GF-D8 (cell line): ENCODE measurements at regions not wholly inside any gene's neighbourhood (a gene's known extent, or its start where the extent isn't known, plus 50 kb on each side); places are given as distances from the start of the nearest gene placed in this dataset.
"Not testable (repeated sequence)": the region's sequence is repeated elsewhere in the genome, so short reads cannot be mapped to it uniquely, and the experiment has no call there.

ENCODE experiments used
- DNase-seq: peaks from one replicate; lab custom pipeline; 2025; lab: John Stamatoyannopoulos, UW

GRCh38 chr5:89218364-89218763 lies 335.4 kb upstream of the MEF2C start:
- no peak for DNase-seq

GRCh38 chr5:89216606-89217005 lies 333.6 kb upstream of the MEF2C start:
- no peak for DNase-seq

DNA sequence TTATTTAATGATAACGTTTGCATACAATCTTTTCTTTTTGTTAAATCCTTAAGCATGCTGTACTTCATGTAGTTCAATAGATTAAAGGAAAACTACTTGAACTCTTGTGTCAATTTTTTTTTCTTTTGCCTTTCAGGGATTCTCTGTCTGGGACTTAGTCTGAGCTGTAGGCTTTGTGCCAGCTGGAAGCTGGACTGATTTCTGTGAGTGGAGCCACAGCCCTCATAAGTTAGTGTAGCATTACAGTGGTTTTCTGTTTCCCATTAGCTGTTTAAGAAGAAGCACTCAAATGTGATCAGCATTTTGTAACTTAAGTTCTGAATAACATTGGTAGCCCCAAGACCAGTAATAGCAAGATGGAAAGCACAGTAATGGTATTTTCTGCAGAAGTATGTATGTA lies 330.6 kb upstream of the MEF2C start:
- no peak for DNase-seq

DNA sequence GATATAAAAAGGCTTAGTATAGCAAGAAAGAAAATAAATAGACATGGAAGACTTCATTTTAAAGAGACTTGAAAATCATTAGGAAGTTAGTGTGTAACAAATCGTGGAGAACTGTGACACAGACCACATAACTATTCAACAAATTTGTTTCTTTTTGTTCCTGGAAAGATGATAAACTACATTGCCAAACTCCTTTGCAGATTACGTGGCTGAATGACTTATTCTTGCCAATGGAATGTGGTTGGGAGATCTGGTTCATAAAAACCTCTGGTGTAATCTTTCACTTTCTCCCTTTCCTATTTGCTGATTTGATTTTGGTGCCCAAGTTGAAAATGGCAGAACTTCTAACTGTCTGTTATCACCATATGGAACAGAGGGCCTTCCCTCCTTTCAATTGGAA lies 328.9 kb upstream of the MEF2C start:
- no peak for DNase-seq

- no peak for DNase-seq
These were observed 325.8 kb upstream of the MEF2C start for GRCh38 chr5:89208811-89209210.

DNA sequence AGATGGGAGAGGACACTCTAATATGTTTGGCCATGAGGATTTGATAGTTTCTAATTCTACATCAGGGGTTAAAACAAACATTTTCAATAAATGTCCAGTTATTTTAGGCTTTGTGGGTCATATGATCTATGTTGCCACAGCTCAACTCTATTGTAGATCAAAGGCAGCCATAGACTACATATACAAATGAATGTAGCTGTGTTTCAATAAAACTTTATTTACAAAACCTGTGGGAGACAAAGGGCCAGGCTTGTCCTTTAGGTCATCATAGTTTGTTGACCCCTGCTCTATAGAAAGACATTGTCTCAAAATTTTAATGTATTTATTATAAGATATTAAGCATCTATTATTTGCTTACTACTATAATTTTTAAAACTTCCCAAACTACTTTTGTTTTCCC lies 325.4 kb upstream of the MEF2C start:
- no peak for DNase-seq

- DNase-seq: no peak
These were observed 321.8 kb upstream of the MEF2C start for GRCh38 chr5:89204756-89205155.

DNA sequence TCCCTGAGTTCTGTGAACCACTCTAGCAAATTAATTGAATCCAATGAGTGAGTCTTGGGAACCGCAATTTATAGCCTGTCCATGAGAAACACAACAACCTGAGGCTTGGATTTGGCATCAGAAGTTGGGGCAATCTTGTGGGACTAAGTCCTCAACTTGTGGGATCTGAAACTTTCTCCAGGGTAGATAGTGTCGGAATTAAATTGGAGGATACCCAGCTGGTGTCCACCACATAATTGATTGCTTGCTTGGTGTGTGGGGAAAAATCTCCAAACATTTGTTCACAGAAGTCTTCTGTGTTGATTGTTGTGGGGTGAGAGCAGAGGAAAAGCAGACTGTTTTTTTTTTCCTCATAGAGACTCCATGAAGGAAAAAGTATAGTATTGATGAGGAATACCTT lies 320.6 kb upstream of the MEF2C start:
- no peak for DNase-seq

DNA sequence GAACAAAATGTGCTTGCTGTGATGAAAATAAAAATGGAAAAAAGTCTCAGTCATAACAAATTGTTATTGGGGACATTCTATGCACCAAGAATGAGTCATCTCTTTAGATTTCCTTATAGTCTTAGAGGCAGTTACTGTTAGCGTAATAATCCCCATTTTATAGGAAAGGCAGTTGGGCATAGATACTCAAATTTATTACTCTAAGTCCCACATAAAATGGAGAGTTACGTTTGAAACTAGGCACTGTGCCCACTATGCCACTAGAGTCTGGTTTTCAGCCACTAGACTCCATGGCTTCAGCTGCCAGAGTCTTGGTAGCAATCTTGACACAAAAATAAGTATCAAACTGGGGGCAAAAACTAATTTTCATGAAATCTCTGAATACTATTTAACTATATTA lies 317.9 kb upstream of the MEF2C start:
- DNase-seq: no peak

DNA sequence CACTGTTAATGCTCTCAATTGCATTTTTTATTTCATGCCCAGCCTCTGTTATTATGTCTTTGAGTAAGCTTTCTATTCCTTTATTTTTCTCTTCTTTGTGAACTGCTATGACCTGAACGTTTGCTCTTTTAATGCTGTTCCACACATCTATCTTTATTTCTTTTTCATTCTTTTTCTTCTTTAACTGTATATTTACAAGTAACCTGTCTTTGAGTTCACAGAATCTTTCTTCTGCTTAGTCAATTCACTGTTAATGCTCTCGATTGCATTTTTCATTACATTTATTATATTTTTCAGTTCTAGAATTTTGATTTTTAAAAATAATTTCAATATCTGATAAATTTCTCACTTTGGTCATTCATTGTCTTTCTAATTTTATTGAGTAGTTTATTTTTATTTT lies 316.3 kb upstream of the MEF2C start:
- no peak for DNase-seq

DNA sequence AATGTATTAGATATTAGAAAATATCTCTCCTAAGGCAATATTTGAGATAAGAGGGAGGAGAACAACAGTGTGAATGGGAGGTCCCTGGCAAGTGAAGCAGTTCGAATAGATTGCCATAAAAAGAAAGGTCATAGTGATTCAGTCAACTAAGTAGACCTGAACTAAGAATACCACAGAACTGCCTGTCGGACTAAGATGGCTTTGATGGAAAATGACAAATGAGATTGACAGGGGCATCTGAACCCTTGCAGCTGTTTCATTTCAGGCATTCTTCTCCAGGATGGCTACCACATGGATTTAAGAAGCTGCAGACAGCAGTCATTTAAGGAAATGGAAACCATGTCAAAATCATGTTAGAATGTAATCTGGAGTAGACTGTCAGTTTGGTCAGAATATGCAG lies 308.4 kb upstream of the MEF2C start:
- no peak for DNase-seq

DNA sequence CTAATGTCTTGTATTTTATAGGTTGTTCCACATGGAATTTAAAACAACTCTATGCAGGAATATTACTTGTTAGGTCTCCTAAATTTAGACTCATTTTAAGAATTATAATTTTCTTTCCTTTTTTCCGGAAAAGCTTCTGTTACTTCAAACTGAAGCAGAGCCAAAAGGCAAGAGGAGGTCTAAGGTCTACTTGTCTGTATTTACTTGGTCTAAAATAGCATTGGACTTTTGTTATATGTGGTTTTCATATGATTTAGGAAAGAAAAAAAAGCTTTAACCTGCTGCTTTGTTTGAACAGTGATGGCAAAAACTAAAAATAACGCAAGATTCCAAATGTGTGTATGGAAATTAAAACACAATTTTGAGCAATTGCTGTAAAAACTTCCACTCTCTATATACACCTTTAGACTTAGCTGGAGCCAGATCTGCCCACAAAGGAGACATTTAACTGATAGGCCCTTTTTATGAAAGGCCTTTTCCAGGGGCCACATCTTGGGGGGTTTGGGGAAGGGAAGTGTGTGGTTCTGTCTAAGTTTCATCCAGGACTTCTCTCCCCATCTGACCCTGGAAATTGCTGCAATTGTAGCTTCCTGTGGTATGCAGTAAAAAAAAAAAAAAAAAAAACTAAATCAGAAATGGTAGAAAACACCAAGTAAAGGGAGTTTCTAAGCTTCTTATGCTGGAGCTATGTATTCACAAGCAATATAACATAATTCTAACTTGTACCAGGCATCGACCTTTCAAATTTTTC lies 307.7 kb upstream of the MEF2C start:
- DNase-seq: no peak

DNA sequence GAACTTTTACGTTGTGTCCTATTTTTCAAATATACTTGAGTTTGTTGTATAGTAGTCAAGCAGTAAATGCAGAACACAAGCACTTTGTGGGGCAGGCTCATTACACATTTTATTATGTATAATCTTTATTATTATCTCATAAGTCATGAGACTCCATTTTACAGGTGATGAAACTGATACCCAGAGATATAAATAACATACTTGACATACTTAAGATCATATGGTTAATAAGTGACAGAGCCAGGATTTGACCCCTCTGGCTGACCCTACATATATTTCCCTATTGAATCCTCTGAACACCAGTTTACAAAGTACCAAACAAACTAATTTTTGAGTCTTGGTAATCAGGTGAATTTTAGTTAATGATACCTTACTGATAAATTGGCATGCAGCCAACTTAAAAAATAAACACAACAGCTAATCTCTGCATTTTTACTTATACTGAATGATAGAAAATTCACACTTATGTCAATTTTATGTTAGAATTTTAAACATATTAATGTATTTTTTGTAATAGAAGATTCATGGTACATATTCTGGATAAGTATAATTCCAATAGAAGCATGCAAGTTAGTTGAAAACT lies 305.0 kb upstream of the MEF2C start:
- no peak for DNase-seq

DNA sequence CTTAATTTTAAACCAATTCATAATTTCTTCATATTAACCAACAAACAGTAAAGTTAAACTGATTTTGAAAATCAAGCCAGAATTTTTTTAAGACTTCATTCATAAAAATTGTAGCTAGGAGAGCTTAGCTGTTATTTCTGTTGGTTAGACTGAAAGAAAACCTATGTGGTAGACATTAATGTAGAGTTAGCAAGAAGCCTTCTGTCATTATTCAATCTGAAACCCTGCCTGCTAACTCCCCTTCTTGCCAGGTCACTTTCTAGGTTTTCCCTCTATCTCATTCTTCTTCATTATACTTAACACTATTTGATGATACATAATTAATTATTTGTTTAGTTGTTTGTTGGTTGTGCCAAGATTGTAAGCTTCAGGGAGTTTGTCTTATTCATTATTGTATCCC lies 304.3 kb upstream of the MEF2C start:
- DNase-seq: no peak

- no peak for DNase-seq
These were observed 298.6 kb upstream of the MEF2C start for GRCh38 chr5:89181546-89181945.

DNA sequence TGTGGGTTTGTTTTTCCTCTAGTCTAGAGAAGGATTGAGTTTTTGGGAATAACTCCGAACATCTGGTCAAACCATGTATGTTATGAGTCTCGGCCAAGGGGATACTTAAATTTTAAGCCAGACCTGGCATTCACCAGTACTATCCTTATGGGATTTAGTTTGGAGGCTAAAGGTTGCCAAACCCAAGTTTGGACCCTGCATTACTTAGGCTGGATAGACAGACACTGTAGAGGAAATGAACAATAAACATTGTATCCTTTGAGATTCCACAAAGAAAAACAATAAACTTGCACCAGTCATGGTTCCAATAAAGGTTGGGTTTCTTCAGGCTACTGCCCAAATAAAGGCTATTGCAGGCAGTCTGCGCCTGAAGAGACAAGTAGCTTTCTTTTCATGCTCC lies 296.7 kb upstream of the MEF2C start:
- DNase-seq: no peak

- DNase-seq: no peak
These were observed 295.6 kb upstream of the MEF2C start for GRCh38 chr5:89178541-89178940.

DNA sequence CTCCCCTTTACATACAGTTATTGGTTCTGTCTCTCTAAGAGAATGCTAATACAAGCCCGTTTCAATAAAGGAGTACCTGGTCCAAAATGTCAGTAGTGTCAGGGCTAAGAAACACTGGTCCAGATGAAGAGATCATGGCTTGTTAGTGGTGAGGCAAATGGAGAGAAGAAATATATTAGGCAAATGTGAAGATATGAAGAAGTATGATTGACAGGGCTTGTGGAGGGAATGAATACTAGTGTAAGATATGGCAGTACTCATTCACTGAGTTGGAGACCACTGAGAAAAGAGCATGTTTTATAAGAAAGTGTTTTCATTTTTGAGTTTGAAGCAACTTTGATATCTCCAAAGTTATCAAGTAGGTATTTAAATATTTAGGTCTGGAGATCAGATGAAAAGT lies 290.5 kb upstream of the MEF2C start:
- no peak for DNase-seq

- DNase-seq: no peak
These were observed 285.8 kb upstream of the MEF2C start for GRCh38 chr5:89168766-89169165.

GRCh38 chr5:89164703-89165102 lies 281.7 kb upstream of the MEF2C start:
- not testable (repeated sequence) for DNase-seq

DNA sequence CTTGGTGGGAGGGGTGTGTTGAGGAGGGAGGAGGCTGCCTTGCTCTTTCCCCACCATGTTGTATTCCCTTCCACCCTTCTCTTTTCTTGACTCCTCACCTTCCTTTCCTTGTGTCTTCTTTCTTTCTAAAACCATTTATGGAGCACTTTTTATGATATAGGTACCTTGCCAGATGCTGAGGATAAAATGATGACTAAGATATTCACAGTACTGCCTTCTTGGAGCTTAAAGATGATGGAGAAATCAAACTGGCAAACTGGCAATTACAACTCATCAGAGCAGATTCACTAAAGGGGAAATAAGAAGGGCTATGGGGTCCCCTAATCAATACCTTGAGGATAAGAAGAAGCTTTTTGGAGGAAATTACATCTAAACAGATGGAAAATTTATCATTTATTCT lies 273.2 kb upstream of the MEF2C start:
- DNase-seq: no peak

DNA sequence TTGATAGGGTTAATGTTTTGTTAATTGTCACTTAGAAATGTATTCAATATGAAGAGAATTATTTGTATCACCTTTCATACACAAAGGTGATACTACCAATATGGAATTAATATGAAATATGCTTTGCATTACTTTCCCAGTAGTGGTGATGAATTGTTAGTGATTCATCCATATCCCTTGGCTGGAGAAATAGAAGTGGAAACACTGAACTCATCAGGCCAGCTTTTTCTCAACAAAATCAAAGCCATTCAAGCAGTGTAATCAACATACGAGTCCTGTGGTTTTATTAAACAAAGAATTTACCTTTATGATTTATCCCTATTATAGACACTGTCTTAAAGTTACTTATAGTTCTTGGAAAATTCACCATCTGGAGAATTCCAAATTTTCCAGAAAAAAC lies 264.0 kb upstream of the MEF2C start:
- DNase-seq: no peak

- no peak for DNase-seq
These were observed 254.2 kb upstream of the MEF2C start for GRCh38 chr5:89137148-89137547.

DNA sequence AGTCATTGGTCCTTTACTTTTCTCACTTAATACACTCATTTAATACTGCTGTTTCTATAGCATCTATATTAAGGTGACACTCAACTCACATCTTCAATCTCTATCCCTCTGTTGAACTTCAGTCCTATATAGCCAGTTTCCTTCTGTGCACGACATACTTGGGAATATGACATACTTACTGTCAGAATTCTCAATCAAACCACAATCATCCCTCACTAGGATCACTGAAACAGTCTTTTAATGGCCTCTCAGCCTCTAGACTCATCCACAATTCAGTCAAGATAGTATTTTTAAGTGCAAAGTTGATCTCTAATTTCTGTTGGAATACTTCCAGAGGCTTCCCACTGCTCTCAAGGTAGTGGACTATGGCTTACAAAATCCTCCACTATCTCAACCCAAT lies 251.0 kb upstream of the MEF2C start:
- no peak for DNase-seq
